Globus pallidus (tissue), 1 donor: ENCODE measurements at regions not wholly inside any gene's neighbourhood (a gene's known extent, or its start where the extent isn't known, plus 50 kb on each side); places are given as distances from the start of the nearest gene placed in this dataset.

Experiments
- DNase-seq: peaks from one replicate; pipeline ENCODE4 v3.0.0-alpha.2; 2015; ENCODE audit warnings: low spot score

- no peak for DNase-seq
These were observed 195.8 kb upstream of the NEBL start for GRCh38 chr10:21092683-21093524.

DNA sequence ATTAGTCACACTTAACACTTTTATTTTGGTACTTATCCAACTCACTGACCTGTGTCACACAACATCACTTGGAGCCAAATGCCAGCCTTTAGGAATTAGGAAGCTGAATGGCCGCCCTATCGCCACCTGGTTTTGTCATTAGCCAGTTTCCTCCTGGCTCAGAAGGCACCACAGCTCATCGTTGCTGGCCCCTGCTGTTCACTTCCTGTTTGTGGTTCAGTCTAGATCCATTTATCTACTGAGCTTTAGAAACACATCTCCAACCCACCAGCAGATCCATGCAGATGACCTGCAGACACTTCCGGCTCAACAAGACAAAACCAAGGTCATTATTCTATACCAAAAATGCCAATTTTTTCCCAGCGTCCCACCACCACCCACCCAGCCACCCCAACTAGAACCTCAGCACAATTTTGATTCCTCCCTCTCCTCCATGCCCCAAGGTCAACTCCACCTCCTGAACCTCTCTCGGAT lies 193.5 kb upstream of the NEBL start:
- no peak for DNase-seq

DNA sequence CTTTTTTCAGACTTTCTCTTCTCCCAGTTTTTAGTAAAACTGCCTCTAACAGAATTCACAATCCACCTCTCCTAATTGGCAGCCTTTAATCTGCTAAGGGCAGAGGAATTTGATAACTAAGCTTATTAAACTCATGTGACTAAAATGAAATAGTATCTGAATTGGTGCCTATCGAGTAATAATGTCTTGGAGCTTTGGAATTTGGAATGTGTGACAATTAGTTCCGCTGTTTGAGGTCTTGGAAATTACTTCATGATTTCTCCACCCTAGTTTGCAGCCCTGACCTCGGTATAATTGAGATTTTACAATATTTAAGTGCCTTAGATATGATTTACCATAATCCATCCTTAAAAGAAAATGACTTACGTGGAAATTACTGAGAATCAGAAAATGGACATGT lies 190.4 kb upstream of the NEBL start:
- DNase-seq: no peak

DNA sequence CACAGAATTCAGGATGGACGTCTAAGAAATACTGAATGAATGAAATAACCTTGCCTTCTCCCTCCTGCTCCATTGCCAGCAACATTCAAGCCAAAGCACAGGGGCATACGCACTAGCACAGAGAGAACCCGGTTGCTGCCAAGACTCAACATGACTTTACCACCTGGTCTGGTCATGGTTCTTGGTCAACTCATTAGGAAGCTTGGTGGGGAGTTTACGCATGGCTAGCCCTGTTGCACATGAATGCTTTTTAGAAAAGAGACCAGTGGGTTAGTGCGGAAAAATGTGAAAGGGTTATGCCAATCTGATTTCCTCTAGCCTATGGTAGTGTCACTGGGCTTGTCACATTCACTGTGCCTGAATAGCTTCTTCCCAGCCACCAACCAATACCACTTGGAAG lies 187.6 kb upstream of the NEBL start:
- DNase-seq: peak; percentile 16

DNA sequence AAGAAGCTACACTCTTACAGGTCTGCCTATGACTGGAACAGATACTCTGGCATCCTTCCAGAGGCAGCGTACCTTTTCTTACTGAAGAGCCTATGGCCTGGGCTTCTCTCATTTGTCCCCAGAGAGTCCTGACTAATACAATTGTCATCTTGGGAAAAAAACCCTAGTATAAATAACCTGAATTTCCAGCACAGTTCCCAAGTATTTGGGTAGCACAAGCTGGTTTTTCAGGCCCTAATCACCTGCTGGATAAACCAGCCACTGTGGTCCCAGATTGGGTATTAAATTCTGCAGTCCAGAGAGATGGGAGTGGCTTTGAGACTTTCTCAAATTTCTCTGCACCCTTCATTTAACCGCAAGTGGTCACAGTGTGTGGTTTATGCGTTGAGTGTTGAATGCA lies 186.8 kb upstream of the NEBL start:
- DNase-seq: no peak

DNA sequence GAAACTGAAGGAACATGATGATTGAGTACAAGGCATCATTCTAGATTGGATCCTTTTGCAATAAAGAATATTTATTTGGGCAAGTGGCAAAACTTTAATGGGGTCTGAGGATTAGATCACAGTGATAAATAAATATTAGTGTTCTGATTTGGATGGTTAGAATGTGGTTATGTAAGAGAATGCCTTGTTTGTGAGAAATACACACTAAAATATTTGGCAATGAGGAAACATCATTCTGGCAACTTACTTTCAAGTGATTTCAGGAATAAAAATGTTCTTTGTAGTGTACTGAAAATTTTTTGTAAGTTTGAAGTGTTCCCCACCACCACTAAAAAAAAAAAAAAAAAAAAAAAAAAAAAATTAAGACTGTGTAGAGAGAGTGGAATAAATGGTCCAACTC lies 185.1 kb upstream of the NEBL start:
- DNase-seq: no peak

DNA sequence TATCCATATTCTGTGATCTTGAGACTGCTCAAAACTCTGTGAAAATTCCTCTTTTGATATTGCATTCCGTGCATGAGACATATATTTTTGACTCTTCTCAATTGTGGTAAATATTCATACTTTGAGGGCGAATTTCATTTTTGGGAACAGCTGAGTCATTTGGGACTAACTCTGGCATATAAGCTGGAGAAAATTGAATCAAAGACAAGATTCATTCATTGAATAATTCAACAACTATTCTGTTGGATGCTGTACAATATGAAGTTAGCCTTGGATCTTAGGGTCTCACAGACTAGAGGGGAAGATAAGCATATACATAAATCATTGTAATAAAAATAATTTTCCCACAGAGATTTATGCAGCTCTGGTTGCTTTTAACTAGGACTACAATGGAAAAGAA lies 183.2 kb upstream of the NEBL start:
- no peak for DNase-seq

DNA sequence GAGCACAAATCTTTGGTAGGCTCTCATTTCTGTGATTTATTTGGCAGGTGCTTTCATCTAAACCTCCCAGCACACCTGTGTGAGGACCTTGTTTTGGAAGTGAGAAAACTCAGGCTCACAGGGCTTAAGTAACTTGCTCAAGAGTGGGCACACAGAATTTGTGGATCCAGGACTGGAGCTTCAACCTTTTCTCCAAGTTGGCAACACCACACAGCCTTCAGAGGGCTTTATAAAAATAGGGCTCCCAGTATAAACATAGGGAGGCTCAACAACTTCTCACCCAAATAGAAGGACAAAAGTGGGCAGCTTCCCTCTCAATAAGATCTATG lies 182.2 kb upstream of the NEBL start:
- no peak for DNase-seq

- DNase-seq: peak; percentile 35
These were observed 181.6 kb upstream of the NEBL start for GRCh38 chr10:21078410-21079329.

- no peak for DNase-seq
These were observed 180.6 kb upstream of the NEBL start for GRCh38 chr10:21077681-21078080.

GRCh38 chr10:21076381-21076780 lies 179.3 kb upstream of the NEBL start:
- no peak for DNase-seq

DNA sequence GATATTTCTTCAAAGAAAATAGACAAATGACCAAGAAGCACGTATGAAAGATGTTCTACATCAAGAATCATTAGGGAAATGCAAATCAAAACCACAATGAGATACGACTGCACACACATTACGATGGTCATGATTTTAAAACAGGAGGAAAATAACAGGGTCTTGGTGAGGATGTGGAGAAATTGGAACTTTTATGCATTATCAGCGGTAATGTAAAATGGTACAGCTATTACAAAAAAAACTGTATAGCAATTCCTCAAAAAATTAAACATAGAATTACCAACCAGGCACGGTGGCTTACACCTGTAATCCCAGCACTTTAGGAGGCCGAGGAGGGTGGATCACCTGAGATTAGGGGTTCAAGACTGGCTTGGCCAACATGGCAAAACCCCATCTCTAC lies 178.8 kb upstream of the NEBL start:
- DNase-seq: no peak

- no peak for DNase-seq
These were observed 174.0 kb upstream of the NEBL start for GRCh38 chr10:21071001-21071673.

DNA sequence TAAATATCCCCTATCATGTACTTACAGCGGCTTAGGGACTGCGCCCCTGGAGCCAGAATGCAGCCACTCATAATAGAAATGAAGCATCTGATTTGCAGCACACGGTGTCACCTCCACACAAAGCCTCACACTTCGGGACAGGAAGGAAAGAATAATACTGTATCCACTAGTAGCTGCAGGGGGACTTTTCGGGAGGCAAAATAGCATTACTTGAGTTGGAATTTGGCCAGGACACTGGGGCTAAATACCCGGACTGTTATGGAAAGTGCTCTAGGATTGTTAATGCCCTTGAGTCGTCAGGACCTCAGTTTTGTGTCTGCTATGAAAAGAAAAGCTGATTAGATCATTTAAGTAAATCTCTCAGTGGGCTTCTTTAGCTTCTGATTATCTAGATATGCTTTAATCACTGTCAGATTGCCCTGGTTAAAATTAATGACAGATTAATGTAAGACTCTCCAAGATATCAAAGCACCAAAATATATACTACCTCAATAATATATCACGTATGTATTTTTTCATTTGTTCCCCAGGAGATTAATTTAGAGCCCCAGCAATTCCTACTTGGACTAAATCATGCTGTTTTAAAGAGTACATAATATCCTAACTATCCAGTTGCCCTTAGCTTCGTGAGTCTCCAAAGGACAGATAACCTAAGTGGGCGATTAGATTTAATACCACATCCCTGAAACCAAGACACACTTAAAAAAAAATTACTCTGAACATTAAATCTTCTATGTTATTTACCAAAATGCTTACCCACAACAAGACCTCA lies 173.0 kb upstream of the NEBL start:
- no peak for DNase-seq

GRCh38 chr10:21069278-21069677 lies 172.2 kb upstream of the NEBL start:
- DNase-seq: no peak

GRCh38 chr10:21068026-21068656 lies 171.0 kb upstream of the NEBL start:
- peak; percentile 20 for DNase-seq

- DNase-seq: no peak
These were observed 168.6 kb upstream of the NEBL start for GRCh38 chr10:21065621-21066248.

DNA sequence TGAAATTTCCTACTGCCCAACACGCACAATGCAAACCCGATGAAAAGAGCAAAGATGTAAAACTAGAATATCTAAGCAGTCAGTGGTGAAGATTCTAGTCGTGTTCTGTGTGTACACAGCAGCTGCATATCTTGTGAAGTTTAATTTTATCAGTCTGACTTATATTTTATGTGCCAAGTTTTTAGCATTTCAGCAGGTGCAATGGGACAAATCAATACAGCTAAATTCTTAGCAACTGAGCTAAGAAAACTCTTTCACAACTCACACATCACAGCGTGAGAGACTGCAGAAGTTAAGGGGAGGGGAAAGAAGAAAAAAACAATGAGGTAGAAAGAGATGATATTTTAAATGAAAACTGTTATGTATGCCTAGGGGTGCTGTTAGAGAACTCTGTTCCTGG lies 164.9 kb upstream of the NEBL start:
- no peak for DNase-seq

- DNase-seq: no peak
These were observed 164.1 kb upstream of the NEBL start for GRCh38 chr10:21061184-21061583.

DNA sequence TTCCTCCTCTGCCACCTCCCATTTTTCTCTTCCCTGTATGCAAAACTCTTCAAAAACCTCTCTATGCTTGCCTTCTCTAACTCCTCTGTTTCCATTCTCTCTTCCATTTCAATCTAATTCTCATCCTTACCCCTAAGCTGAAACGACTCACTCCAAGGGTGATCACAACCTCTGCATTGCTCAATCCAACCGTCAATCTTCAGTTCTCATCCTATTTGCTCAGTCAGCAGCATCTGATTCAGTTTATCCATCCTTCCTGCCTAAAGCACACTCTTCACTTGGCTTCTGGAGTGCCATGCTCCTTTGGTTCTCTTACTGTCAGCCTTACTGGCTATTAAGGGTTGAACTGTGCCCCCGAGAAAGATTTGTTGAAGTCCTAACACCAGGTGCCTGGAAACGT lies 163.5 kb upstream of the NEBL start:
- no peak for DNase-seq

GRCh38 chr10:21057989-21058388 lies 160.9 kb upstream of the NEBL start:
- no peak for DNase-seq
